GM19238 (cell line): ENCODE measurements at regions not wholly inside any gene's neighbourhood (a gene's known extent, or its start where the extent isn't known, plus 50 kb on each side); places are given as distances from the start of the nearest gene placed in this dataset.
"Not testable (repeated sequence)": the region's sequence is repeated elsewhere in the genome, so short reads cannot be mapped to it uniquely, and the experiment has no call there.

Experiments used
- DNase-seq: peaks from one replicate; pipeline ENCODE4 v3.0.0; 2011; ENCODE audit warnings: low spot score; ENCODE audit not compliant: insufficient read length

GRCh38 chr11:115652496-115652895 is 148.3 kb upstream of the CADM1 start:
- no peak for DNase-seq

- no peak for DNase-seq
Observed at GRCh38 chr11:115652094-115652493, 147.9 kb upstream of the CADM1 start.

GRCh38 chr11:115649461-115649860 is 145.2 kb upstream of the CADM1 start:
- DNase-seq: no peak

- DNase-seq: no peak
Observed at GRCh38 chr11:115645631-115646317, 141.6 kb upstream of the CADM1 start.

- no peak for DNase-seq
Observed at GRCh38 chr11:115644856-115645255, 140.6 kb upstream of the CADM1 start.

GRCh38 chr11:115643549-115644270 is 139.5 kb upstream of the CADM1 start:
- no peak for DNase-seq

GRCh38 chr11:115642660-115643059 is 138.4 kb upstream of the CADM1 start:
- DNase-seq: no peak

GRCh38 chr11:115637599-115638241 is 133.5 kb upstream of the CADM1 start:
- DNase-seq: no peak

- DNase-seq: no peak
Observed at GRCh38 chr11:115636753-115637527, 132.7 kb upstream of the CADM1 start.

GRCh38 chr11:115633977-115634376 is 129.8 kb upstream of the CADM1 start:
- DNase-seq: not testable (repeated sequence)

- no peak for DNase-seq
Observed at GRCh38 chr11:115632061-115632460, 127.8 kb upstream of the CADM1 start.

GRCh38 chr11:115631609-115632008 is 127.4 kb upstream of the CADM1 start:
- DNase-seq: no peak

GRCh38 chr11:115630214-115630613 is 126.0 kb upstream of the CADM1 start:
- no peak for DNase-seq

- DNase-seq: no peak
Observed at GRCh38 chr11:115629456-115630015, 125.3 kb upstream of the CADM1 start.

- no peak for DNase-seq
Observed at GRCh38 chr11:115627666-115628460, 123.6 kb upstream of the CADM1 start.

- DNase-seq: no peak
Observed at GRCh38 chr11:115627071-115627470, 122.9 kb upstream of the CADM1 start.

- DNase-seq: no peak
Observed at GRCh38 chr11:115626414-115626813, 122.2 kb upstream of the CADM1 start.

- DNase-seq: no peak
Observed at GRCh38 chr11:115625502-115625901, 121.3 kb upstream of the CADM1 start.

- DNase-seq: no peak
Observed at GRCh38 chr11:115624065-115624464, 119.8 kb upstream of the CADM1 start.

- no peak for DNase-seq
Observed at GRCh38 chr11:115623021-115623451, 118.8 kb upstream of the CADM1 start.

GRCh38 chr11:115618428-115618827 is 114.2 kb upstream of the CADM1 start:
- DNase-seq: no peak
